ENCODE measurements at regions not wholly inside any gene's neighbourhood (a gene's known extent, or its start where the extent isn't known, plus 50 kb on each side); places are given as distances from the start of the nearest gene placed in this dataset.
"Not testable (repeated sequence)": the region's sequence is repeated elsewhere in the genome, so short reads cannot be mapped to it uniquely, and the experiment has no call there.

DNA sequence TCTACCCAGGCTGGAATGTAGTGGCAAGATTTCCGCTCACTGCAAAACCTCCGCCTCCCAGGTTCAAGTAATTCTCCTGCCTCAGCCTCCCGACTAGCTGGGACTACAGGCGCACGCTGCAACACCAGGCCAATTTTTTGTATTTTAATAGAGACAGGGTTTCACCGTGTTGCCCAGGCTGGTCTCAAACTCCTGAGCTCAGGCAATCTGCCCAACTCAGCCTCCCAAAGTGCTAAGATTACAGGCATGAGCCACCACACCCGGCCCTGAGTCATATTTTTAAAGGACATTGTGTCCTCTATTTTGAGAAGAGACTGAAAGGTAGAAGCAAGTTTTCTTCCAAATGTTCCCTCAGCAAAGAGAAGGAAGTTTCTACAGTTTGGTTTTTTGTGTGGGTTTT lies 227.1 kb downstream of the KCTD12 start:
- DNase-seq (ENCODE audit: low spot score), result not testable (repeated sequence)

DNA sequence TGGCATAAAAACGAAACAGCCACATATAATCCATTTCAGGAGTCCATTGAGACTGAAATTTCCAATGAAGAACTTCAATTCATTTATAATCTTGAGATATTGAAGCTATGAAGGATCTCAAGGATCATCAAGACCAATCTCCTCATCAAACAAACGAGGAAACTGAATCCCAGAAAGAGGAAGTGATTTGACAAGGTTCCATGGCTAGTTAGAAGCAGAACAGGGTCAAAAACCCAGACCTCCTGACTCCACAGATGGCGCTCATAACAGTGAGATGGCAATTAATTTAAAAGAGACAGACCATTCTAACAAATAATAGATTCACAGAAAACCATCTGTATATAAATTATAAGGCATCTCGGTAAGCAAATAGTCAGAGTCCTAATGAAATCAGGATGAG lies 229.7 kb downstream of the KCTD12 start:
- no peak for DNase-seq (ENCODE audit: low spot score)

DNA sequence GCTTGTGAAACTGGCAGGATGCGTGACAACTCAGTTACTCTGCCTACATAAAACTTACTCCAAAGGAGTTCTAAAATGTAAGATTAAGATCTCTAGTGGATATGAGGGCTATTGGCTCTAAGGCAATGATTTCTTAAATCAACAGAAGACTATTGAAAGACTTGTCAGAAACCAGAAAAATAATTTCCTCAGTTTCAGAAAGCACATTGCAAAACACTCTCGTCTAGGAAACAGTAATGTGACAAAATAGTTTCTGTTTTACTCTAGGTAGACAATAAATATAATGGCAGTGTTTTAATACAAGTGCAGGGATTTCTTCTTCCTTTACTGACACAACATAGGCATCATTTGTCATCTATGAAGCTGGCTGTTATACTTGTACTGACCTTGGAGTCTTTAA lies 230.1 kb downstream of the KCTD12 start:
- DNase-seq (ENCODE audit: low spot score), result no peak

DNA sequence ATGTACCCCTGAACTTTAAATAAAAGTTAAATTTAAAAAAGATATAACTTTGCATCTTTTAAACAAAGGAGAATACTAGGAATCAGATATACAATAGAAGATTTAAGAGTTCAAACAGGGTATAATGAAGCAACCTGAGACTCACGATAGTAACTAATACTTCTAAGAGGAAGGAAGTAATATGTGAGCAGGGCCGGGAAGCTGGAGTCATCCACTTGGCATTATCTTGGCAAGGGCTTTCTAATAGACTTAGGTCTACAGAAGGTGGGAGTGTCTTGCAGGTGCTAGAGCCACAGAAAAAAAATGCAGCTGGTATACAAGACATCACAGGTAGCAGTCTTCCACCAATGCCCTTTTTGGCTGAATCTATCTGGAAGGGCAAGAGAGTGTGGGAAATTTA lies 231.9 kb downstream of the KCTD12 start:
- no peak for DNase-seq (ENCODE audit: low spot score)

DNA sequence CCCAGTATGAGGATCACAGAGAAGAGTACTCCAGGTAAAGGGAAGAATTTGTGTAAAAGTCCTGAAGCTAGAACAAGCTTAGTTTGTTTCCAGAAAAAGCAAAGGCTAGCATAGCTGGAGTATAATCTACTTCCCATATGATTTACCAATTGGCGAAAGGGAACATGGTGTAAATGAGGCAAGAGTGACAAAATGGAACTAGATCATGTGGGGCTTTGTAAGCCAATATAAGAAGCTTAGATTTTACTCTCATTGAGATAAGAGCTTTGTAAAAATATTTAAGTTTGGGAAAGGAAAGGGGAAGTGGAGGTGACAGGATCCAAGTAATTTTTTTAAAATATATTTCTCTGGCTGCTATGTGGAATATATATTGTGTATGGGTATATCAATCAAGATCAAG lies 234.9 kb downstream of the KCTD12 start:
- no peak for DNase-seq (ENCODE audit: low spot score)

DNA sequence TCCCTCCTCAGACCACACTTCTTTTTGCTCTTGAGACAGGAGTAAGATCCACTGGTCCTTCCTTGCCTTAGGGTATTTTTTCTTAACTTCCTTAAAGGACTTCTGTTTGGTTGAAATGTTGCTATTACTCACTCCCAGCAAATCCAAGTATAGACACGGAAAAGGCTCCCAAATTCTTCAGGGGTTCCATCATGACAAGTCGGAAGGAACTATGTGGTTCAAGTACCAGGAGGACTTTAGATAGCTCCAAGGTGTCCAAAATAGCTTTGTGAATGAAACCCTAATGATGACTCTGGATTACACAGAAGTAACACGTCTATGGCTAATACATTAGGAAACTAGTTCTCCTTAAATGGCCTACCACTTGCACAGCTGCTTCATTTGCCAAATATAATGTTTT lies 238.7 kb downstream of the KCTD12 start:
- no peak for DNase-seq (ENCODE audit: low spot score)

DNA sequence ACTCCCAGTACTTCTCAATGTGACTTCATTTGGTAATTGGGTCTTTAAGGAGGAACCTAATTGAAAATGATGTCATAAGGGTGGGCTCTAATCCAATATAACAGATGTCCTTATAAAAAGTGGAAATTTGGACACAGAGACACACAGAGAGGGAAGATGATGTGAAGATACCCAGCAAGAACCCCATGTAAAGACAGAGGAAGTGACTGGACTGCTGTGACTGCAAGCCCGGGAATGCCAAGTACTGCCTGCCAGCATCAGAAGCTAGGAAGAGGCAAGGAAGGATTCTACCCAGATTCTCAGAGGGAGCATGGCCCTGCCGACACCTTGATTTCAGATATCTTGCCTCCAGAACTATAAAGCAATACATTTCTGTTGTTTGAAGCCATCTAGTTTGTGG lies 239.3 kb downstream of the KCTD12 start:
- no peak for DNase-seq (ENCODE audit: low spot score)

DNA sequence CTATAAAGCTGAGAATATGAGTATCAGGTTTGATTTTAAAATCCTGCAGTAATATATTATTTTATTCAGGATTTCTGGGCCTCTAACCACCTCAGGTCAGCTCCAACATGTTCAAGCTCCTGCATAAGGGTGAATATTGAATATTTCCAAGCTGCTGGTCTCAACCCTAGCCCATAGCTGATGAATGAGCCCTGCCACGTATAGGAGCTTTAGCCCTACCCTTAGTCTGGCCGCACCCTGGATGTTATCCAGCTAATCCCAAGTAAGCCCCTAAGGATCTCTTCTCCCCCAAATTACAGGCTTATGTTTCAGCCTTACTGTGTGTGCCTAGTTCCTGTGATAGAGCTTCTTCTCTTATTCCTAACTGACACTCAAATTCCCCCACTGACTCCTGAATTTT lies 240.6 kb downstream of the KCTD12 start:
- DNase-seq (ENCODE audit: low spot score), result no peak

DNA sequence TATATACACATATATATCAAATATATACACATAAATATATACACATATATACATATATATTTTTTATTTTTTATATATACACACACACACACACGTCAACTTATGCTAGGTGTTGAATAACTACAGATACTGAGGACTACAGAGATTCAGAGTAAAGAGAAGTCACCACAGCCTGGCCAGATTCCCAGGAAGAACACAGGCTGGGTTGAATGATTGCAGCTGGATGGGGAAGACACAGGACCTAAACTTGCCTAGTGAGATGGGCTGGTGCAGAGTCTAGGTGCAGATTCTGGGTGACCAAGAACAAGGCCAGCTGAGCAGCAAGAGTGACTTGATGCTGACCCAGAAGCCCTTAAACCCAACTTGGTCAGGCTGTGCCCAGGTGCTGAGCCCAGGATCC lies 241.3 kb downstream of the KCTD12 start:
- no peak for DNase-seq (ENCODE audit: low spot score)

DNA sequence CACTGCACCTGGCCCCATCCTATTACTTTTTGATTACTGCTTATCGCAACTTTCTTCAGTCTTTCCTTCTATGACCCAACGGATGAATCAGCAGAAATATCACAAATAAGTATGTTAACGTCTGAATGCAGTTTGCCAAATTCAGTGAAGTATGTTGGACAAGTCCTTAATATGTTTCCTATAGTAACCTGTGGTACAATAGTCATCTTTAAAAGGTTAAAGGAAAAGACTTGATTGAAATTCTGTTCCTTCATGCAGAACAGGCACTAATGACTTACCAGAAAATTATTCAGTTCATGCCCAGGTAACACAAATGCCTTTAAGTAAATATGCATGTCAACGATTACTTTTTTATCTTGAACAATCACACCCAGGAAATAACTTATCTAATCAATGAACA lies 242.6 kb downstream of the KCTD12 start:
- no peak for DNase-seq (ENCODE audit: low spot score)

DNA sequence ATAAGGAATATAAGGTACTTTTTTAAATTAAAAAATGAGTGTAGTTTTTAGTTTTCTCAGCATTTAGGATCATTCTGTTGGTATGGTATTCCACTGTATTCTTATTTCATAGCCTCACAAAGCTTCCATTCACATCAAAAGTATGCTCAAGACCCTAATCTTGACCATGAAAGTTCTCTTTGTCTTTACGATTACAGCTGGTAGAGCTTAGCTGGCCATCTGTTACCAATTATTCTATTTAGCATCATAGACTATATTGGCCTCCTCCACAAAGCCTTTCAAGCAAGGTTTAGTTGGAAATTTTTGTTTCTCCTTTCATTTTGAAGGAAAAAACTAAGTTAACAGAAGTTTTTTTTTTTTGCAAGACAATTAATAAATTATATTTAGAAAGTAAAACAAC lies 245.1 kb downstream of the KCTD12 start:
- DNase-seq (ENCODE audit: low spot score), result no peak

DNA sequence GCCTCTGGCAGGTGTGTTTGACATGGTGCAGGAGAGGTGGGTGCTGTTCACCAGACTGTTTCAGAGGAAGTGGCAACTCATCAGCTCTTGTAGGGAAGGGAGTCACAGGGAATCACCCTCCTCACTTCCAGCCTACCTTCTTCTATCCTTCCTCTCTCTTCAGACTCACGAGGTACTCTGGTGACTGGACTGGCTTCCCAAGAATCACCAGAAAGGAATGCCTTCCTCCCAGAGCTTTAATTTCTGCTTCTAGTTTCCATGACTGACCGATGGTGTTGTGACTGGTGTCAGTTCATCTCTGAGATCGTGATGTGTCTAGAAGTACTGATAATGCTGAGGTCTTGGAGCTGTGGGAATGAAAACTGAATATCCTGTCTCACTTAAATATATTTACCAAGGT lies 247.3 kb downstream of the KCTD12 start:
- DNase-seq (ENCODE audit: low spot score), result no peak

DNA sequence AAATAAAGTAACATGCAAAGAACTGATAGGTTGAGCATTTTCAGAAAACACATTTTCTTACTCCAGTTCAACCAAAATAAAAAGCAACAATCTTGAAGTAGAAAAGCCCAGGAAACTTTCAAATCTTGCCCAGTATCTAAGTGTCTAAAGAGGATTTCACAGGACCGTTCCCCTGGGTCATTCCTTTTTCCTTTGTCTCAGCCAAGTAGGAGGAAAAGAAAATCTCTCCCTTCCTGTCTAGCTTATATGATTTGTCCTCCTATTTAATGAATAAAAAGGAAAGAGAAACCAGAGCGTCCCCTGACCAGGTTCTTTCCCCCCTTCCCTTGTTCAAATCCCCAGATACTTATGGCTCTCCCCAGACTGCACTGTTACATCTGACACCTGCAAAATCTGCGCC lies 248.0 kb downstream of the KCTD12 start:
- DNase-seq (ENCODE audit: low spot score), result no peak

DNA sequence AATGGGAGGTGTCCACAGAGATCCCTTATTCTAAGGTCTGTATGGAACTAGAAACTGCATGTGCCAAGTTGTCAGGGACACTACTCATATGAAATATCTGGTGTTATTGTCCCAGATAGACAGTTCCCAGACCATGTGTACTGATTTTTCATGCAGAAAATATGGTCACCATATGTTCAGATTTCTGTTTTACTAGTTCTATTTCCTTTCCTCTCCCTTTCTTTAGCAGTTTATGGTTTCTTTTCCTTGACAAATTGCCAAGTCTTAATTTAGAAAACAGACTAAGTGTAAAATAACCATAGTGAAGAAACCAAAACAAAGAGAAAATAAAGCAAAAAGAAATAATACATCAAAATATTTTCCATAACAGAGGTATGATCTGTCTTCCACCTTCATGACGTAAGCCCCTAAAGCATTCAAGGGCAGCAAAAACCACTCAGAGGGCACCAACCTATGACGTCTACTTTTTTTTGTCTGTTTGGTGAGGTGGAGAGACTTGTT lies 248.5 kb downstream of the KCTD12 start:
- no peak for DNase-seq (ENCODE audit: low spot score)

DNA sequence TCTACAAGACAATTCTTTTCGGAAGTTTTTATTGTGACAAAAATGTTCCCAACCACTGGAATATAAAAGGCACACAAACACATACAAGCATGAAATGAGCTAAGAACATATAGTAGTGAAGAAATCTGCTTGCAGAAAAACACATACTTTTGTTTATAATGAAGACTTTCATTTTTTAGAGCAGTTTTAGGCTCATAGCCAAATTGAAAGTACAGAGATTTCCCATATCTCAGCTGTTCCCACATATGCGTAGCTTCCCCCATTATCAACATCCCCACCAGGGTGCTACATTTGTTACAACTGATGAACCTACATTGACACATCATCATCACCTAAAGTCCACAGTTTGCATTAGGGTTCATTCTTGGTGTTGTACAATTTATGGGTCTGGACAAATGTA lies 249.4 kb downstream of the KCTD12 start:
- DNase-seq (ENCODE audit: low spot score), result no peak

DNA sequence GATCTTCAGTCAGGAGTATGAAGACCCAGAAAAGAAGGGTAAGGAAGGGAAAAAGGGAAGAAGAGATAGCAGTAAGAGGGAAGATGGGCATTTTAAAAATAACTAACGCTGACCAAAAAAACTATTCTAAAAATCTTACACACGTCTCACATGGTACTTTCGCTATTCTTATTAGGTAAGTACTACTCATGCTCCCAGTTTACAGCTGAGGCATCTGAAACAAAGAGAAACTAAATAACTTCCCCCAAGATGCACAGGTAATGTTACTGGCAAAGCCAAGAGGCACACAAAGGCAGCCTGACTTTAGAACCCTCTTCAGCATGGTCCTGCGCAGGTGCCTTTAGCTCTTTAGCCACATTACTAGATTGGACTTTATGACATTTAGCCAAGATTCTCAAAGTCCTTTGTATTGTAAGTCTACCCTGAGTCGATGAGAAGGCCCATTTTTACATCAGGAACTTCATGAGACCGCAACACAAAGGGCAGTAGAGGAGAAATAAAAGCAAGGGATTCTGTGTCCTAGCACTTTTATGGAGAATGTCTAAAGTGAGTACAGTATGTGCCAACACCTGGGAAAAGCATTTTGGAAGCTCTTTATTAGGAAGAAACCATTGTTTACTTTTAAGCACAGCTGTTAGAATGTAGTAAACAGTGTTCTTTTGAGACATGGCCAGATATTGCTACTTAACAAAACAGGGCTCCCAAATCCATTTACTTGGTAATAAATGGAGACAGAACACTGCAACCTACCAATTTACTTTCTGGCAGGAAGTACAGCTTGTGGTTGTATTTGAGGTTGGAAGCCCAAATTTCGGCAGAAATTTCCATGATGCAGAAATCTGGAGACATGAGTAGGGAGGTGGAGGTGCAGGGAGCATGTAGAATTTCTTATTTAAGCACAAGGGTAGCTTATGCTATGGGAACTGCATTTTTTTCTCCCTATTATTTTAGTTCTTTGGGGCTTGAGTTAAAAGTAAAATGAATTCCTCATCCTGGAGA lies 250.7 kb downstream of the KCTD12 start:
- no peak for DNase-seq (ENCODE audit: low spot score)

DNA sequence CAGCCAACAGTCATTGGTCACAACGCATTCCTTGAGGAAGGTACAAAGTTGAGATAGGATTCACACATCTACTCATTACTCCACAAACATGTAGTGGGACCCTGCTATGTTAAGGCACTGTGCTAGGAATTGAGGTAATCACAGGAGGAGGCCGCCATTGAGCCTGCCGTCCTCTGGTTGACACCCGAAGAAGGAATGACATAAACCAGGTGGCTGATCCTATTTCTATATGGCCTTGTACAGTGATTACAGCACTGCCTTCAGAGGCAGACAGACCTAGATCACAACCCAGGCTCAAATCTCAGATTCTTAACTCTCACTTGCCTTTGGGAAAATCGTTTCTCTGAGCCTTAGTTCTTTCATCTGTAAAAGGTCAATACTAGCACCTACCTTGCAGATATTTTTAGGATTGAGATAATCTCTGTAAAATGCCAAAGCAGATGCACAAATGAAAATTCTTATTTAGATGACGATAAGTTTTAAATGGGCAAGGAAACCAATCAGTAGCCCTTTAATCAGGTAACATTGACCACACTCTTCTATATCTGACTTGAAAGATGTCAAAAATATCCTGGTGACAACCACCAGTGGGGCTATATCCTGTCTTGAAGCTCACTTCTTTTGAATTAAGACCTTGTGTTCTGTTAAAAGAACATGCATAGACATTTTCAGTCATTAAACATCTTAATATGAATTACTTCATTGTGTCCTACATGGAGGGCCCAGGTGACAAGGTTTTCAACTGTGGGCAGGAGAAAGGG lies 251.6 kb downstream of the KCTD12 start:
- no peak for DNase-seq (ENCODE audit: low spot score)

DNA sequence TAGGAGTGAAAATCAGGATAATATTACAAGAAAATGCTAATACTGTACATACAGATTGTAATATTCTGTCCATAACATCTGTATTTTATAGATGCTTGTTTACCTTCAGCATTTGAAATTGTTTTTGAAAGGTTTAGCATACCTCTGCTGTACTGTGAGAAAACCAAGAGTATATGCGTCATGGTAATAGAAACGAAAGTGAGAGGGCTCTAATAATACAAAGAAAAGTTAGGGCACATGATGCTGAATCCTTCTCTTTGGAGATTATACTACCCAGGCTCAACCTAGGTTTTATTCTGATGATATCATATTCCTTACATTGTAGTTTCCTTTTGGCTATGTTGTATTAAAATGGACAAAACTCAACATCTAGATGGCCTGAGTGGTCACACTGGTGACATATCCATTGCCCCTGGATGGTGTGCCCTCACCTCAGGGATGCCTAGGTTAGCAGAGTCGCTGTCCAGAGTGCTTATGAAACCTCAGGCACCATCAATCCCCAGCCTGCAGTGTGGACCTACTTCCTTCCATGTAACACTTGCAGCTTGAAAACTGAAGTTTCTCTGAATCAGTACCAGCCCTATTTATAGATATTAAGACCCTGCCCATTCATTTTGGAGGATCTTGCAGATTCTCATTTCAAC lies 253.7 kb downstream of the KCTD12 start:
- no peak for DNase-seq (ENCODE audit: low spot score)

DNA sequence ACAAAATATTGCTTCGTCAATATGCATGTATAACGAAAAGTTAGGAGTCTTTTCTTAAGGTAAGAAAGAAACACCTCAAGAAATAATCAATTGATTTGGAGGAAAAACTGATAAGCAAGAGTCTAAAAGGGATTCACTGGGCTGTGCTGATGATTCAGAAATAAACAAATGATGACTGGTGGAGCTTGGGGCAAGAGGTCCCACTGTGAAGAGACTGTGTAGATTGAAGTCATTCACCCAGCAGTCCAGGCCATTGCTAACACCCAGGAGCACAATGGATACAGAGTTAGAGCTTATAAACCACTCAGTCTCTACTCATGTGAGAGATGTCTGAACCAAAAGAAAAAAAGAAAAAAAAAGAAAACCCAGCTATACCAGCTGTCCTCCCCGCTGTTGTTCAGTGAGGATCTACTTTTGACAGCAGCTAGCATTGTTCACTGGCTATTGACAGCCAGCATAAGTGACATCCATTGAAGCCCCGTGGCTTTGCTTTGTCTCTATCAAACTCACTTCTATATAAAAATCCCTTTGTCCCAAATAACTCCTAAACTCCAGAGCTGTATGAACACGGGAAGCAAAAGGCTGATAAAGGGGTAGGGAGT lies 255.5 kb downstream of the KCTD12 start:
- DNase-seq (ENCODE audit: low spot score), result no peak

DNA sequence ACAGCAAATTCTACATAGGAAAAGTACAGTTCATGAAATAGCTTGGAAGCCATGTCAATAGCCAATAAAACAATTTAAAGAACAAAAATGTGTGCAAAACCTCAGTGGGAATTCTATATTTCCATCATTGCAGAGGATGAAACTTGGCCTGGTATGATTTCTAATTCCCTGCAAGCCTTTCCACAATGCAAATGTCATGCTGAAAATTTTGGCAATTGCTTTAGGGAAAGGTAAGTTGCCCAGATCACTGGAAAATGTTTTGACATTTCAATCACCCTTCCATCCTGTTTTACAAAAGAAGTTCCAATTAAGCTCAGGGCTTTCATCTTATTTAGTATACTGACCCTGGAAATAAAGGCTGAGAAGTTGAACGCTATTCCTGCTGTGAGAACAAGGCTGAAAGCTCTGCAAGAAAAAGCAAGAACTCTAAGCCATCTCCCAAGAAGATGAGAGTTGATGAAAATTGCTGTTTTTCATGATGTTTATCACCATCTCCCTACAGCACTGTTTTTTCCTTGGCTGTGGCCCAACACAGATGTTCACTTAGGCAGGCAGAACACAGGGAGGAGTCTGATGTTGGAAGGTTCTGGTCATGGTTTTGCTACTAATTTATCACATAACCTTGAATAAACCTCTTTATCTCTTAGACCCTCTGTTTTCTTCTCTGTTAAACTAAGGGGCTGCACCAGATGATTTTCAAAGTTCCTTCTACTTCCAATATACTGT lies 263.7 kb downstream of the KCTD12 start:
- no peak for DNase-seq (ENCODE audit: low spot score)

DNA sequence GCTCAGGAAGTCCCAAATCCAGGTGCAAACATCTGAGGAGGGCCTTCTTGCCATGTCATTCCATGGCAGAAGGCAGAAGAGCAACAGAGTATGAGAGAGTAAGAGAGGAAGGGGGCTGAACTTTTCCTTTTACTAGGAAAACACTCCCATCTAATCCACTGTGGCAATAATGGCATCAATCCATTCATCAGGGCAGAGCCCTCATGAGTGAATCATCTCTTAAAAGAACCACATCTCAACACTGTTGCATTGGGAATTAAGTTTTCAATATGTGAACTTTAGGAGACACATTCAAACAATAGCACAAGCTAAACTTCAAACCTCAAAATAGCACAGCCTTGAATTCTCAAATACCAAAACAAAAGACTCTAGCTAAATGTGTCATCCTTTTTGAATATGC lies 264.5 kb downstream of the KCTD12 start:
- DNase-seq (ENCODE audit: low spot score), result no peak

Measured in Ammon's horn (tissue), 1 donor.